Spleen (tissue), 11 donors: ENCODE measurements at regions not wholly inside any gene's neighbourhood (a gene's known extent, or its start where the extent isn't known, plus 50 kb on each side); places are given as distances from the start of the nearest gene placed in this dataset.

Source experiments
- DNase-seq: peaks from one replicate; pipeline ENCODE4 v3.0.0-alpha.2; 2020
- H3K27ac ChIP-seq, 8 donors: fragments of 200-600 bp; sonication (generic) in 7 of 8; 1 replicate in 4 of 8; 2 replicates in 4 of 8; pipeline versions ENCODE4 v1.5.0 to v1.8.0; 2016 to 2021; ENCODE audit warnings: inconsistent platforms in 4 of 8, mild to moderate bottlenecking in 4 of 8, moderate library complexity in 1 of 8
- H3K27me3 ChIP-seq, 7 donors: fragments of 200-600 bp; sonication (generic) in 6 of 7; replicated peaks in 1 of 7; 1 replicate in 4 of 7; 2 replicates in 3 of 7; pipeline versions ENCODE4 v1.5.0 to v1.8.0; 2016 to 2021; ENCODE audit warnings: inconsistent platforms in 3 of 7, mild to moderate bottlenecking in 1 of 7
- H3K36me3 ChIP-seq, 6 donors: fragments of 200-600 bp; sonication (generic) in 5 of 6; 1 replicate in 4 of 6; 2 replicates in 2 of 6; pipeline versions ENCODE4 v1.5.0 to v1.8.0; 2016 to 2021; ENCODE audit warnings: inconsistent platforms in 2 of 6
- H3K4me1 ChIP-seq, 6 donors: fragments of 200-600 bp; sonication (generic) in 5 of 6; 1 replicate in 3 of 6; 2 replicates in 3 of 6; pipeline versions ENCODE4 v1.5.0 to v1.8.0; 2016 to 2021; ENCODE audit warnings: inconsistent platforms in 3 of 6
- H3K4me3 ChIP-seq, 8 donors: fragments of 200-600 bp; sonication (generic) in 7 of 8; 1 replicate in 4 of 8; 2 replicates in 4 of 8; pipeline versions ENCODE4 v1.5.0 to v1.8.0; 2016 to 2021; ENCODE audit warnings: inconsistent platforms in 4 of 8, mild to moderate bottlenecking in 4 of 8, moderate library complexity in 2 of 8
- H3K9me3 ChIP-seq, 8 donors: fragments of 200-600 bp; sonication (generic) in 7 of 8; 1 replicate in 4 of 8; 2 replicates in 4 of 8; pipeline versions ENCODE4 v1.5.0 to v1.8.0; 2016 to 2021; ENCODE audit warnings: inconsistent platforms in 4 of 8
- POLR2A ChIP-seq, 3 donors: fragments of 450-650 bp; IDR thresholded peaks; one replicate each; pipeline ENCODE4 v1.5.1; 2017; ENCODE audit warnings: antibody characterized with exemption in 3 of 3, mild to moderate bottlenecking in 1 of 3
- POLR2AphosphoS5 ChIP-seq, 3 donors: sonication (generic); formaldehyde crosslinking; IDR thresholded peaks; one replicate each; pipeline ENCODE4 v1.5.1; 2017; ENCODE audit warnings: antibody characterized with exemption in 3 of 3
- WGBS, 5 donors: extraction: QIAGEN DNeasy Blood & Tissue Kit in 3 of 5; methylation state at CpG; one replicate each; pipeline versions ENCODE4 v1.1.5 to v1.1.7; 2013 to 2018; 5-methylcytosine and 5-hydroxymethylcytosine counted together
- intact Hi-C: fragments of 100-400 bp; cut with DNase I; formaldehyde crosslinking; loops from one replicate; pipeline ENCODE4 v1.15.0; 2023; ENCODE audit warnings: low total_unique reads
- TF ChIP-seq, protein P1 (sequence below), 11 experiments: fragments of 200-600 bp in 7 of 11; fragments of 450-650 bp in 4 of 11; sonication (generic) in 4 of 11; IDR thresholded peaks in 8 of 11; conservative IDR thresholded peaks in 3 of 11; 1 replicate in 7 of 11; 2 replicates in 4 of 11; pipeline versions ENCODE4 v1.4.0 to v1.8.0; 2016 to 2021; ENCODE audit warnings: antibody characterized with exemption in 11 of 11, inconsistent platforms in 4 of 11, mild to moderate bottlenecking in 1 of 11
- donor health status: healthy with polysubstance abuse.
- donor health status: DM: no; HTN: no; CAD: no; lungs with moderate emphysema.
- donor health status: DM: no; HTN: no; CAD: no.
- donor health status: Bipolar disorder and iron deficiency.
- donor health status: healthy.
- donor health status: DM: no; HTN: no; CAD: no.
- donor health status: DM: yes; HTN: yes; CAD: no.

DNA sequence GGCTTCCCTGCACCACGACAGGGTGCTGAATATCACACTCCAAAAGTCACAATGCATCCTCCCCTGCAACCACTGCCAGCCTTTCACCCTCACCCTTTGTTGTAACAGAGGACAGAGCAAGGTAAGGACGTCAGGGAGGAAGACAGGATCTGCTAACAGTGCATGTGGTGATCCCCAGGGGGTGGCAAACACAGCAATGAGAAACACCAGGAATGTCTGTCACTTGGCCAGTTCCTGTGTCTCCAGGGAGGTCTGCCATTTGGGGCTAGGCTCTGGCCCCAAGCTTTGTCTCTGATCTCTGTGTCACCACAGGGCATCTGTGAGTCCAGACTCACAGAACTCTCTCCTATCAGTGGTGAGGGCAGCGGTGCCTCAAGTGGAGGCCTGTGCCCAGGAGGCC is 54.3 kb upstream of the SLC24A5 start:
- no peak overlapping the region for H3K4me3 ChIP-seq
- H3K9me3 ChIP-seq = no peaks in the 10 kb centered on the region
- H3K4me1 ChIP-seq = no peaks in the 10 kb centered on the region
- intact Hi-C loops = no loop called here
- no peaks in the 10 kb centered on the region for H3K36me3 ChIP-seq
- 50 to 62% (median 58%) methylated on average over 3 of the region's 3 CpGs for WGBS, 5 donors
- no peak for DNase-seq
- TF ChIP-seq POLR2AphosphoS5 (IDR thresholded peaks at IDR 0.05) (no peak), POLR2A (IDR thresholded peaks at IDR 0.05) (no peak)
- TF ChIP-seq, protein P1, sequence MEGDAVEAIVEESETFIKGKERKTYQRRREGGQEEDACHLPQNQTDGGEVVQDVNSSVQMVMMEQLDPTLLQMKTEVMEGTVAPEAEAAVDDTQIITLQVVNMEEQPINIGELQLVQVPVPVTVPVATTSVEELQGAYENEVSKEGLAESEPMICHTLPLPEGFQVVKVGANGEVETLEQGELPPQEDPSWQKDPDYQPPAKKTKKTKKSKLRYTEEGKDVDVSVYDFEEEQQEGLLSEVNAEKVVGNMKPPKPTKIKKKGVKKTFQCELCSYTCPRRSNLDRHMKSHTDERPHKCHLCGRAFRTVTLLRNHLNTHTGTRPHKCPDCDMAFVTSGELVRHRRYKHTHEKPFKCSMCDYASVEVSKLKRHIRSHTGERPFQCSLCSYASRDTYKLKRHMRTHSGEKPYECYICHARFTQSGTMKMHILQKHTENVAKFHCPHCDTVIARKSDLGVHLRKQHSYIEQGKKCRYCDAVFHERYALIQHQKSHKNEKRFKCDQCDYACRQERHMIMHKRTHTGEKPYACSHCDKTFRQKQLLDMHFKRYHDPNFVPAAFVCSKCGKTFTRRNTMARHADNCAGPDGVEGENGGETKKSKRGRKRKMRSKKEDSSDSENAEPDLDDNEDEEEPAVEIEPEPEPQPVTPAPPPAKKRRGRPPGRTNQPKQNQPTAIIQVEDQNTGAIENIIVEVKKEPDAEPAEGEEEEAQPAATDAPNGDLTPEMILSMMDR (IDR thresholded peaks at IDR 0.05 in 8 of 11, conservative IDR thresholded peaks at IDR 0.05 in 3 of 11) = no peak
- no peak overlapping the region for H3K27ac ChIP-seq
- H3K27me3 ChIP-seq = peaks cover 0 to 4% (median 0%) of the 10 kb centered on the region in 7 donors
